ENCODE measurements at regions not wholly inside any gene's neighbourhood (a gene's known extent, or its start where the extent isn't known, plus 50 kb on each side); places are given as distances from the start of the nearest gene placed in this dataset.

GRCh38 chr3:159102001-159102400, 300.1 kb downstream of the MFSD1 start:
- TF ChIP-seq POLR2AphosphoS5 (IDR thresholded peaks at IDR 0.05; ENCODE audit: low read depth, low read length) (no peak), TAF1 (IDR thresholded peaks at IDR 0.05; ENCODE audit: borderline replicate concordance, low read depth, low read length) (no peak)

Data from GM12892 (cell line).